Astrocyte (in vitro differentiated cells and primary cell): ENCODE measurements at regions not wholly inside any gene's neighbourhood (a gene's known extent, or its start where the extent isn't known, plus 50 kb on each side); places are given as distances from the start of the nearest gene placed in this dataset.

Experiments
- DNase-seq: peaks from one replicate; pipeline ENCODE4 v3.0.0-alpha.2; 2010; ENCODE audit warnings: low read depth
- FAIRE-seq: peaks from 2 replicates; lab custom pipeline; 2011; peaks lifted over from hg19 to GRCh38; lab: Jason Lieb, UNC
- H2AFZ ChIP-seq: 2 replicates; pipeline ENCODE4 v1.6.0; 2012; ENCODE audit warnings: low read depth, low read length, inconsistent platforms
- H3K27ac ChIP-seq: 2 replicates; pipeline ENCODE4 v1.5.1; 2011; ENCODE audit warnings: low read depth, low read length, inconsistent platforms
- H3K27me3 ChIP-seq: 2 replicates; pipeline ENCODE4 v1.6.0; 2011; ENCODE audit warnings: low read length, inconsistent platforms; ENCODE audit not compliant: insufficient read depth
- H3K36me3 ChIP-seq: 2 replicates; pipeline ENCODE4 v1.5.1; 2011; ENCODE audit warnings: low read length, inconsistent platforms; ENCODE audit not compliant: insufficient read depth
- H3K4me1 ChIP-seq: 2 replicates; pipeline ENCODE4 v1.5.1; 2011; ENCODE audit warnings: low read length, inconsistent platforms; ENCODE audit not compliant: insufficient read depth
- H3K4me2 ChIP-seq: 2 replicates; pipeline ENCODE4 v1.6.0; 2012; ENCODE audit warnings: low read length, inconsistent platforms
- H3K4me3 ChIP-seq: 2 replicates; pipeline ENCODE4 v1.5.1; 2011; ENCODE audit warnings: low read depth, mild to moderate bottlenecking, low read length, inconsistent platforms; ENCODE audit not compliant: insufficient read depth
- H3K79me2 ChIP-seq: 2 replicates; pipeline ENCODE4 v1.6.0; 2012; ENCODE audit warnings: mild to moderate bottlenecking, low read length, inconsistent platforms; ENCODE audit not compliant: insufficient read depth
- H3K9ac ChIP-seq: 2 replicates; pipeline ENCODE4 v1.6.0; 2012; ENCODE audit warnings: mild to moderate bottlenecking, low read length, inconsistent platforms
- H3K9me3 ChIP-seq: 2 replicates; pipeline ENCODE4 v1.5.1; 2012; ENCODE audit warnings: low read depth, mild to moderate bottlenecking, low read length, inconsistent platforms; ENCODE audit not compliant: insufficient read depth
- H4K20me1 ChIP-seq: 2 replicates; pipeline ENCODE4 v1.6.0; 2012; ENCODE audit warnings: low read length, inconsistent platforms; ENCODE audit not compliant: insufficient read depth
- H3K27ac Mint-ChIP-seq: one replicate; pipeline ENCODE4 v1.8.0; 2021; ENCODE audit warnings: mild to moderate bottlenecking, mixed read lengths; ENCODE audit not compliant: unreplicated experiment
- H3K27me3 Mint-ChIP-seq: one replicate; pipeline ENCODE4 v1.8.0; 2021; ENCODE audit warnings: low read depth, mixed read lengths; ENCODE audit not compliant: unreplicated experiment
- H3K36me3 Mint-ChIP-seq: one replicate; pipeline ENCODE4 v1.8.0; 2021; ENCODE audit warnings: low read depth, mixed read lengths; ENCODE audit not compliant: unreplicated experiment
- H3K4me1 Mint-ChIP-seq: one replicate; pipeline ENCODE4 v1.8.0; 2021; ENCODE audit warnings: low read depth, mixed read lengths; ENCODE audit not compliant: unreplicated experiment
- H3K4me3 Mint-ChIP-seq: one replicate; pipeline ENCODE4 v1.8.0; 2021; ENCODE audit warnings: mild to moderate bottlenecking, moderate library complexity, mixed read lengths; ENCODE audit not compliant: unreplicated experiment
- H3K9me3 Mint-ChIP-seq: one replicate; pipeline ENCODE4 v1.8.0; 2021; ENCODE audit warnings: mild to moderate bottlenecking, mixed read lengths; ENCODE audit not compliant: unreplicated experiment
- CTCF ChIP-seq: IDR thresholded peaks from 2 replicates; pipeline ENCODE4 v1.5.1; 2011; ENCODE audit warnings: low read depth, mild to moderate bottlenecking, inconsistent platforms, low read length, moderate library complexity; ENCODE audit not compliant: insufficient read depth
- EZH2 ChIP-seq: IDR thresholded peaks from 2 replicates; pipeline ENCODE4 v1.6.1; 2012; ENCODE audit warnings: mild to moderate bottlenecking, low read length, inconsistent platforms; ENCODE audit not compliant: insufficient read depth

- Histone ChIP-seq H3K4me3 (no peak overlapping the region), H3K27ac (no peak overlapping the region), H2AFZ (no peak overlapping the region), H3K9ac (no peak overlapping the region), H3K79me2 (no peaks in the 10 kb centered on the region), H3K4me1 (no peaks in the 10 kb centered on the region), H3K4me2 (no peak overlapping the region), H3K9me3 (no peaks in the 10 kb centered on the region), H4K20me1 (no peaks in the 10 kb centered on the region), H3K27me3 (no peaks in the 10 kb centered on the region), H3K36me3 (no peaks in the 10 kb centered on the region)
- Mint-ChIP-seq H3K27ac (no peak overlapping the region), H3K4me3 (no peak overlapping the region), H3K36me3 (peaks cover 1% of the 10 kb centered on the region), H3K9me3 (no peaks in the 10 kb centered on the region), H3K4me1 (no peaks in the 10 kb centered on the region), H3K27me3 (peaks cover 2% of the 10 kb centered on the region)
- no peak for TF ChIP-seq CTCF
- no peak for TF ChIP-seq EZH2
- no peak for FAIRE-seq
- DNase-seq: no peak
These were observed 300.2 kb upstream of the CLNK start for GRCh38 chr4:10984815-10985214.

- no peaks in the 10 kb centered on the region for H3K36me3 ChIP-seq
- no peak for TF ChIP-seq EZH2
- TF ChIP-seq CTCF: no peak
- H3K4me2 ChIP-seq: no peak overlapping the region
- no peaks in the 10 kb centered on the region for H3K9me3 Mint-ChIP-seq
- no peaks in the 10 kb centered on the region for H3K4me1 Mint-ChIP-seq
- no peak overlapping the region for H3K9ac ChIP-seq
- H3K79me2 ChIP-seq: no peaks in the 10 kb centered on the region
- H3K27ac Mint-ChIP-seq: no peak overlapping the region
- H3K4me3 ChIP-seq: no peak overlapping the region
- H3K4me3 Mint-ChIP-seq: no peak overlapping the region
- H2AFZ ChIP-seq: no peak overlapping the region
- peaks cover 2% of the 10 kb centered on the region for H3K27me3 Mint-ChIP-seq
- H3K9me3 ChIP-seq: no peaks in the 10 kb centered on the region
- no peaks in the 10 kb centered on the region for H3K27me3 ChIP-seq
- no peak overlapping the region for H3K27ac ChIP-seq
- no peaks in the 10 kb centered on the region for H3K36me3 Mint-ChIP-seq
- FAIRE-seq (no peak), DNase-seq (no peak)
- H3K4me1 ChIP-seq: no peaks in the 10 kb centered on the region
- H4K20me1 ChIP-seq: no peaks in the 10 kb centered on the region
These were observed 299.5 kb upstream of the CLNK start for GRCh38 chr4:10983885-10984640.

GRCh38 chr4:10983268-10983667 lies 298.7 kb upstream of the CLNK start:
- no peaks in the 10 kb centered on the region for H3K36me3 ChIP-seq
- Mint-ChIP-seq H3K27me3 (peaks cover 3% of the 10 kb centered on the region), H3K27ac (no peak overlapping the region), H3K4me1 (no peaks in the 10 kb centered on the region), H3K4me3 (no peak overlapping the region), H3K9me3 (peaks cover 1% of the 10 kb centered on the region), H3K36me3 (no peaks in the 10 kb centered on the region)
- FAIRE-seq (no peak), DNase-seq (no peak)
- no peak overlapping the region for H3K27ac ChIP-seq
- no peaks in the 10 kb centered on the region for H4K20me1 ChIP-seq
- H3K27me3 ChIP-seq: no peaks in the 10 kb centered on the region
- no peak overlapping the region for H3K4me3 ChIP-seq
- no peaks in the 10 kb centered on the region for H3K4me1 ChIP-seq
- no peak overlapping the region for H3K4me2 ChIP-seq
- H3K9ac ChIP-seq: no peak overlapping the region
- no peaks in the 10 kb centered on the region for H3K79me2 ChIP-seq
- TF ChIP-seq CTCF (no peak), EZH2 (no peak)
- H3K9me3 ChIP-seq: no peaks in the 10 kb centered on the region
- no peak overlapping the region for H2AFZ ChIP-seq
